Activated CD4-positive, alpha-beta memory T cell treated with anti-CD3 and anti-CD28 coated beads, Interleukin-2, amount 10 ng/mL, durations not matched to agents 7 days and 5 days (primary cell): ENCODE measurements at regions not wholly inside any gene's neighbourhood (a gene's known extent, or its start where the extent isn't known, plus 50 kb on each side); places are given as distances from the start of the nearest gene placed in this dataset.

Experiments used
- CTCF ChIA-PET: fragments of 350-600 bp; sonication (Branson Sonifier 250); formaldehyde crosslinking; loops from one replicate; lab custom pipeline; 2021; ENCODE audit warnings: antibody characterized with exemption, inconsistent platforms; lab: Charles Lee
- POLR2A ChIA-PET: fragments of 350-600 bp; sonication (Branson Sonifier 250); formaldehyde crosslinking; loops from one replicate; lab custom pipeline; 2021; ENCODE audit warnings: antibody characterized with exemption; lab: Charles Lee
- DNase-seq: peaks from one replicate; pipeline ENCODE4 v3.0.0-alpha.2; 2020
- H3K27ac Mint-ChIP-seq: one replicate; pipeline ENCODE4 v1.8.0; 2021; ENCODE audit warnings: mild to moderate bottlenecking, mixed read lengths
- H3K27me3 Mint-ChIP-seq: one replicate; pipeline ENCODE4 v1.8.0; 2021; ENCODE audit warnings: mixed read lengths
- H3K36me3 Mint-ChIP-seq: one replicate; pipeline ENCODE4 v1.8.0; 2021; ENCODE audit warnings: low read depth, mixed read lengths
- H3K4me1 Mint-ChIP-seq: one replicate; pipeline ENCODE4 v1.8.0; 2021; ENCODE audit warnings: mixed read lengths
- H3K4me3 Mint-ChIP-seq: one replicate; pipeline ENCODE4 v1.8.0; 2021; ENCODE audit warnings: mild to moderate bottlenecking, mixed read lengths
- H3K9me3 Mint-ChIP-seq: one replicate; pipeline ENCODE4 v1.8.0; 2021; ENCODE audit warnings: mixed read lengths

DNA sequence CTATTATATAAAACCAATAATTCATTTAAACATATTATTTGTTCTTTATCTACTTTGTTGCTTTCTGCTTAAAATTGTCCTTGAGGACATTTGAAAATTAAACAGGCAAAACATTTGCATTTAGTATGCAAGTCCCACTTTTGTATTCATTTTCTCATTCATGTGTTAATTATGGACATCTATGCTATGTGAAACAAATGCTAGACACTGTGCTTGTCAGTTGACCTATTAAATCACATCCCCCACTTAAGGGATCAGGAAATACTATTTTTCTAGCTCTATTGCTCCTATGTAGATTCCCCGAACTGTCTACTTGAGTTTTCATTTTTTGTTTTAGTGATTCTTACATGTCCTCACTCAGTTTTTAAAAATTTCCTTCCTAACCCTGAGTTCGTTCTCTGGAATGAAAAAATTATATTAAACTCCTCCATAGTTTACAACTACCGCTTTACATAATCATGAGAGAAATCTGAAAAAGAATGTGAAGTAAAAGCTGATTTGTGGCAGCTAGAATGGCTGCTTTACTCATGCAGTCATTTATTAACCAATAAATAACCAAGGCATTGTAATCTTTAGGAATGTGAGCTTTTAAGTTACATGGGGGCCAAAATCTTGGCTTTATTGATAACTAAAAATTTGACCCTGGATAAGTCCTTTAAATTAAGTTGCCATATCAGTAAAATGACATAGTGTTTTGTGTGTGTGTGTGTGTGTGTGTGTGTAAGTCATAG, 188.5 kb downstream of the LIG4 start:
- Mint-ChIP-seq H3K4me3 (no peak overlapping the region), H3K36me3 (no peaks in the 10 kb centered on the region), H3K27ac (no peak overlapping the region), H3K4me1 (no peaks in the 10 kb centered on the region), H3K27me3 (no peaks in the 10 kb centered on the region), H3K9me3 (no peaks in the 10 kb centered on the region)
- ChIA-PET POLR2A (no interaction called here), CTCF (no interaction called here)
- DNase-seq, result no peak

DNA sequence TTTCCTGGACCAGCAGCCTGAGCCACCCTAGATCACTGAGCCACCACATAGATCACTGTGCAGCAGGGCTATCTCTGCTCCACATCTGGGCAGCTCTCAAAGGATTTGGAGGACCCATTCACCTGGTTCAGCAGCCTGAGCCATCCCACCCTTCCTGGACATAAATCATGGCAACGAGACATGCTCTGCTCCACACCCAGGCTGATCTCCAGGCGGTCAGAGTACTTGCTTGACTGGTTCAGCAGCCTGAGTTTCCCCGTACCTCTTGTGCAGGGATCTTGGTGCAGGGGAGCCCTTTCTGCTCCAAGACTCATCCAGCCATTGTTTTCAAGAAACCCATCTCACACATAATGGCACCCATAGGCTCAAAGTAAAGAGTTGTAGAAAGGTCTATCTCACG, 195.3 kb downstream of the LIG4 start:
- no peak for DNase-seq
- no peak overlapping the region for H3K4me3 Mint-ChIP-seq
- ChIA-PET CTCF (no interaction called here), POLR2A (no interaction called here)
- H3K27ac Mint-ChIP-seq, result no peak overlapping the region
- no peaks in the 10 kb centered on the region for H3K36me3 Mint-ChIP-seq
- H3K4me1 Mint-ChIP-seq, result no peaks in the 10 kb centered on the region
- no peaks in the 10 kb centered on the region for H3K27me3 Mint-ChIP-seq
- H3K9me3 Mint-ChIP-seq, result peaks cover 12% of the 10 kb centered on the region

DNA sequence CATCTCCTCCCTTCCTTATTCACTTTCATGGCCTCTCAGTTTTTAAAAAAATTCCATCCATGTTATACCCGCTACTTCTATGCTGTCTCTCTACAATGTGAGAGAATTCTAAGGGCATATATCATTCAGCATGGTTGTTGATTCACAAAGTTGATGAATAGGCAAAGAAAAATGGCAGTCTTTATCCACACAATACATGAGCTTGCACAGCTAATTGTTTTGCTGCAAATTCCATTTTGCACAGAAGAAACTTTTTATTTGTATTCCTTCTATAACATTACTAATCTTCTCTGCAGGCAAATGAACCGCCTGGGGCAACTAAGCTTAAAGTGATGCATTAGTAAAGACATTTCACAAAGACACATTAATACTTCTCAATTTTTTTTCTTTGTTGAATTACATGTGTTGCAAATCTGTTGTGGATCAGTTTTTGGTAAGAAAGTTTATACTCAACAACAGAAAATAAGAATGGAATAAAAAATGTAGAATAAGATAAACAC, 196.9 kb downstream of the LIG4 start:
- no peaks in the 10 kb centered on the region for H3K4me1 Mint-ChIP-seq
- H3K9me3 Mint-ChIP-seq, result peaks cover 15% of the 10 kb centered on the region
- ChIA-PET CTCF (no interaction called here), POLR2A (no interaction called here)
- no peaks in the 10 kb centered on the region for H3K27me3 Mint-ChIP-seq
- H3K27ac Mint-ChIP-seq, result no peak overlapping the region
- DNase-seq, result no peak
- no peaks in the 10 kb centered on the region for H3K36me3 Mint-ChIP-seq
- no peak overlapping the region for H3K4me3 Mint-ChIP-seq

DNA sequence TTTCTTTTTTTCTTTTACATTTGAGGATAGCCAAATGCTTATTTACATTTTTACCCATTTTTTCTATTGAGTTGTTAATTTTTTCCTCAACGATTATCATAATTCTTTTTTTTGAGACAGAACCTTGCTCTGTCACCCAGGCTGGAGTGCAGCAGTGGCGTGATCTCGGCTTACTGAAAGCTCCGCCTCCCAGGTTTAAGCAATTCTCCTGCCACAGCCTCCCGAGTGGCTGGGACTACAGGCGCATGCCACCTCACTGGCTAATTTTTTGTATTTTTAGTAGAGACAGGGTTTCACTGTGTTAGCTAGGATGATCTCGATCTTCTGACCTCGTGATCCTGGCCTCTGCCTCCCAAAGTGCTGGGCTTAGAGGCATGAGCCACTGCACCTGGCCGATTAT, 208.7 kb downstream of the LIG4 start:
- no peaks in the 10 kb centered on the region for H3K36me3 Mint-ChIP-seq
- no peak overlapping the region for H3K27ac Mint-ChIP-seq
- no peak overlapping the region for H3K4me3 Mint-ChIP-seq
- DNase-seq, result no peak
- CTCF ChIA-PET, result no interaction called here
- H3K27me3 Mint-ChIP-seq, result no peaks in the 10 kb centered on the region
- POLR2A ChIA-PET, result no interaction called here
- H3K4me1 Mint-ChIP-seq, result no peaks in the 10 kb centered on the region
- peaks cover 2% of the 10 kb centered on the region for H3K9me3 Mint-ChIP-seq

DNA sequence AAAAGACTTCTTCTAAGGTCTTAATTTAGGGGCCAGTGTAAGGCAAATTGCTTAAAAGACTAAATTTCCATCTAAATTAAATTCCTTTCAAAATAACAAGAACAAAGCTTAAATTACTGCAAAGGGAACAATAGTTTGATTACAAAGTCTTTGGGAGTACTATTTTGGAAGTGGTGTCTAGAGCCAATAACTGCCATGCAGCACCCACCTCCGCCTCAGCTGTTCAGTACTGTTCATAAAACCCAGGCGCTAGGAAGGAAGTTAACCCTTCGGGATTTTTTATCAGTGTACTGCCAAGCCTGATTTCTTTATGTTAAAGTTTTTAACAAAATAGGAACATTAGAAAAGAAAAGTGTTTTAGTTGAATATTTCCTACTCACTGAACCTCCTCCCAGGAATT, 210.1 kb downstream of the LIG4 start:
- ChIA-PET POLR2A (no interaction called here), CTCF (no interaction called here)
- Mint-ChIP-seq H3K27ac (no peak overlapping the region), H3K36me3 (no peaks in the 10 kb centered on the region), H3K4me3 (no peak overlapping the region), H3K4me1 (no peaks in the 10 kb centered on the region), H3K9me3 (peaks cover 5% of the 10 kb centered on the region), H3K27me3 (no peaks in the 10 kb centered on the region)
- no peak for DNase-seq

DNA sequence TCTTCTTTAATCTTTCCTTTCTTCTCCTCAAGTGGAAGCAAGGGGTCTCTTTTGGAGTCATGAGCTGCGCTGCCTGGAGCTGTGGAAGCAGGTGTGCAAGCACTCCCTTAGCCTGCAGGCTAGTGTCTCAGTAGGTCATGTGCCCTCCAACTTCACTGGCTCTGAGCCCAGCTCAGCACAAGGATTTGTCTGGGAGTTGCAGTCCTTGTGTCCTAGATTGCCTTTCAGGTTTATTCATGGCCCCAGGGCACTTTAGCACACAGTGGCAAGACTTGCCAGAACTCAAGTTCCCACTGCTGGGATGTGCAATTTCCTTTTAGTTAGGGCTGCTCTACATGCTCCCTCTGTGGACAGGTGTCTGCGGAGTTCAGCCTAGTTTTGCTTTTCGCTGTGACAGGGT, 211.7 kb downstream of the LIG4 start:
- Mint-ChIP-seq H3K36me3 (no peaks in the 10 kb centered on the region), H3K4me3 (no peak overlapping the region), H3K9me3 (peaks cover 5% of the 10 kb centered on the region), H3K27me3 (no peaks in the 10 kb centered on the region), H3K27ac (no peak overlapping the region), H3K4me1 (no peaks in the 10 kb centered on the region)
- ChIA-PET POLR2A (no interaction called here), CTCF (no interaction called here)
- no peak for DNase-seq

DNA sequence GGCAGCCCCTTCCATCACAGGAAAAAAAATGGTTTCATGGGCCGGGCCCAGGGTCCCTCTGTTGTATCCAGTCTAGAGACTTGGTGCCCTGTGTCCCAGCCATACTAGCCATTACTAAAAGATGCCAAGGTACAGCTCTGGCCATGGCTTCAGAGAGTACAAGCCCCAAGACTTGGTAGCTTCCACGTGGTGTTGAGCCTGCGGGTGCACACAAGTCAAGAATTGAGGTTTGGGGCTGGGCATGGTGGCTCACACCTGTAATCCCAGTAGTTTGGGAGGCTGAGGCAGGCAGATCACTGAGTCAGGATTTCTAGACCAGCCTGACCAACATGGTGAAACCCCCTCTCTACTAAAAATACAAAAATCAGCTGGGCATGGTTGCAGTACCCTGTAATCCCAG, 214.3 kb downstream of the LIG4 start:
- Mint-ChIP-seq H3K27me3 (no peaks in the 10 kb centered on the region), H3K36me3 (no peaks in the 10 kb centered on the region), H3K9me3 (peaks cover 5% of the 10 kb centered on the region), H3K4me1 (no peaks in the 10 kb centered on the region), H3K27ac (no peak overlapping the region), H3K4me3 (no peak overlapping the region)
- no peak for DNase-seq
- CTCF ChIA-PET, result no interaction called here
- POLR2A ChIA-PET, result no interaction called here

DNA sequence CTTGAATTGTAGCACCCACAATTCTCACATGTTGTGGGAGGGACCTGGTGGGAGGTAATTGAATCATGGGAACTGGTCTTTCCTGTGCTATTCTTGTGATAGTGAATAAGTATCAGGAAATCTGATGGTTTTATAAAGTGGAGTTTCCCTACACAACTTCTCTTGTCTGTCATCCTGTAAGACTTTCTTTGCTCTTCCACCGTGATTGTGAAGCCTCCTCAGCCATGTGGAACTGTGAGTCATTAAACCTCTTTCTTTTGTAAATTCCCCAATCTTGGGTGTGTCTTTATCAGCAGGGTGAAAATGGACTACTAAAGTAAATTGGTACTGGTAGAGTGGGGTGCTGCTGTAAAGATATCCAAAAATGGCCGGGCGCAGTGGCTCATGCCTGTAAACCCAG, 215.6 kb downstream of the LIG4 start:
- Mint-ChIP-seq H3K27me3 (no peaks in the 10 kb centered on the region), H3K36me3 (no peaks in the 10 kb centered on the region), H3K4me1 (no peaks in the 10 kb centered on the region), H3K4me3 (no peak overlapping the region), H3K27ac (no peak overlapping the region), H3K9me3 (peaks cover 5% of the 10 kb centered on the region)
- CTCF ChIA-PET, result no interaction called here
- POLR2A ChIA-PET, result no interaction called here
- no peak for DNase-seq

DNA sequence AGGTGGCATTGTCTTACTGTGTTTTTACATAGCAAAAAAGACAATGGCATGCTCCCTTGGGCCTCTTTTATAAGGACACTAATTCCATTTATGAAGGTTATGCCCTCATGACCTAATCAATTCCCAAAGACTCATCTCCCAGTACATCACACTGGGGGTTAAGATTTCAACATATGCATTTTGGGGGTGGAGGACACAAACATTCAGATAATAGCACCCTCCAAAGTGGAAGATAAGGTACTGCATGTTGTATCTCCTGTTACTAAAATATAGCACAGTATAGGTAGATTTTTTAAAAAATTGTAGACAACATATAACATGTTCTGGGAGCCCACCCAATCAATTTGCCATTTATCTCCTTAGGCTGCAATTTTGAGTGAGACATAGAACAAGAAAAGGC, 221.2 kb downstream of the LIG4 start:
- Mint-ChIP-seq H3K4me1 (no peaks in the 10 kb centered on the region), H3K27ac (no peak overlapping the region), H3K27me3 (no peaks in the 10 kb centered on the region), H3K4me3 (no peak overlapping the region), H3K36me3 (no peaks in the 10 kb centered on the region), H3K9me3 (no peaks in the 10 kb centered on the region)
- ChIA-PET POLR2A (no interaction called here), CTCF (no interaction called here)
- no peak for DNase-seq

DNA sequence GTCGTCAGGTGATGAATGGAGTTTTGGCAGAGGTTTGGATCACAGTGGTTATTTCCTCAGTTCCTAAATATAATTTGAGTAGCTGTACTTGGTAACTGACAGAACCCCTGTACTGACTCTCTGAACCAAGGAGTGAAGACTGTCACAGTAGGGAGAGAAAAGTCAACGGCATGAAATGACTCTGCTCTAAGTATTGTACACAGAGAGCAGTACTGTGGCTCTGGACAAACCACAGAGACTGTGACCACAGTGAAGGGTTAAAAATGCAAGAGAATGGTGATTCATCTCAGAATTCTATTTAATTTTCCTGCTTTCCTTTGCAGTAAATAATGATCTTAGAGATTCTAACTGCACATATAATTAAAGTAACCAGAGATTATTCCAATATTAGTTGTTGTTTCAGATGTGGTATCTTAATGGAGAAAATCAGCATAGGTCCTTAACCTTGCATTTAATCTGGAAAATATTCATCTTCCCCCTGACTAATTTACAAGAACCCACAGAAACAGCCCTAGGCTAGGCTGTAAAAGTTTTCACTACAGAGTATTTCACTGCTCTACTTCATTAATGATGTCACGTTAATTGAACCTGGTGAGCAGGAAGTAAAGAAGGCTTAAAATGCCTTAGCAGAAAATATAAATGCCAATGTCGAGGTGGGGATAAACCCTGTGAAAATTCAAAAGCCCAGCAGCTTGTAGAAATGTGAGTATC, 221.9 kb downstream of the LIG4 start:
- no peak for DNase-seq

DNA sequence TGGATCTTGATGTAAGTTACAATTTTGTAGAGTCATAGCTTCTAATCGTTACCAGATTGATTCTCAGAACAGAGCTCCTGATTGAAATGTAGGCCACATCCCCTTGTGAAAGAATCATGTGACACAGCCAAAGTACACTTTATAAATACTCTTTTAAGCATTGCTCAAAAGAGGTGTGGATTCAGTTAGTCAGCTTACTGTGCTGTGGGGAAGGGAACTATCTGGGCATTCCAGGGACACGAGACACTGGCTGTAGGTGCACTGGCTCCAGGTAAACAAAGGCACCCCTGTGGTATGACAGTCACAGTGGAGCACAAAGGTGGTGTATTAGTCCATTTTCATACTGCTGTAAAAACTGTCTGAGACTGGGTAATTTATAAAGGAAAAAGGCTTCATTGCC, 222.8 kb downstream of the LIG4 start:
- Mint-ChIP-seq H3K27me3 (no peaks in the 10 kb centered on the region), H3K4me1 (no peaks in the 10 kb centered on the region), H3K4me3 (no peak overlapping the region), H3K9me3 (no peaks in the 10 kb centered on the region), H3K27ac (no peak overlapping the region), H3K36me3 (no peaks in the 10 kb centered on the region)
- ChIA-PET POLR2A (no interaction called here), CTCF (no interaction called here)
- no peak for DNase-seq

More for the DNA sequence above, 221.9 kb downstream of the LIG4 start:
- H3K36me3 Mint-ChIP-seq, result no peaks in the 10 kb centered on the region
- no peaks in the 10 kb centered on the region for H3K27me3 Mint-ChIP-seq
- H3K27ac Mint-ChIP-seq, result no peak overlapping the region
- H3K4me3 Mint-ChIP-seq, result no peak overlapping the region
- POLR2A ChIA-PET, result no interaction called here
- H3K4me1 Mint-ChIP-seq, result no peaks in the 10 kb centered on the region
- CTCF ChIA-PET, result no interaction called here
- no peaks in the 10 kb centered on the region for H3K9me3 Mint-ChIP-seq

DNA sequence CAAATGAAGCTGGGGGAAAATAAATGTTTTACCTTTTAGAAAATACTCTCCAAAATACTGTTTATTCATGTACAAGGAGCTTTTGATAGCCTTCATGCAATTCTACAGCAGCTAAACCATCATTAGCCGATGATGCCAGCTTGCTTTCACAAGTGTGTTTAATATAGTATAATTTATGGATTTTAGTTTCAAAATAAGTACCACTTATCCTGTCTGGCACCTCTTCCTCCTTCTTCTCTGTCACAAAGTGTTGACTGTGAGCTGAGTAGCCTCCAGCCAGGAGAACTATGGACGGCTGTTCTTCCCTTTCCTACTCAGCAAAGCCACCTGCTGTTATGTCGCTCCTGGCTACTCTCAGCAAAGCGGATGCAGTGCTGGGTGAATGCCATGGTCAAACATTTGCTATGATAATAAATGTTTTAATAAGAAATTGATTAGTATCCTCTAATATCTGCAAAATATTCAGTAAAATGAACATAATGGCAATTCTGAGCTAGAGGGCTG, 238.2 kb downstream of the LIG4 start:
- no peak overlapping the region for H3K4me3 Mint-ChIP-seq
- POLR2A ChIA-PET, result no interaction called here
- H3K4me1 Mint-ChIP-seq, result no peaks in the 10 kb centered on the region
- H3K27ac Mint-ChIP-seq, result no peak overlapping the region
- no peaks in the 10 kb centered on the region for H3K9me3 Mint-ChIP-seq
- H3K27me3 Mint-ChIP-seq, result no peaks in the 10 kb centered on the region
- DNase-seq, result no peak
- no peaks in the 10 kb centered on the region for H3K36me3 Mint-ChIP-seq
- CTCF ChIA-PET, result no interaction called here

DNA sequence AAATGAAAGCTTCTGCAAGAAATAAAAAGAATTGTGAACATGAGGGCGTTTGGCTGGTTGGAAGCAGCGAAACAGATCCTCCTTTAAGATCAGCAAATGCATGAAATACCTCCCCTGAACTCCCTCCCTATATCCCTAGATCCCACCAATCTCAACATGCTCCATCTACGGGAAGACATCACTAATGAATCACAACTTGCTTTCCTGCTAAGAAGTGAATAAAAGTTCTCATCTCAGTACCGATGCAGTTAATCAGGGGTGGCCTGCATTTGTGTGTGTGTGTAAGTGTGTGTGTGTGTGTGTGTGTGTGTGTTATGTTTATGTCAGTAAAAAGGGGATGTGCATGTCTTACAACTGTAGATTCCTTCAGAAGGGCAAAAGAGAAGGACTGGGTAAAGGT, 238.7 kb downstream of the LIG4 start:
- CTCF ChIA-PET, result no interaction called here
- no peak for DNase-seq
- Mint-ChIP-seq H3K36me3 (no peaks in the 10 kb centered on the region), H3K27me3 (no peaks in the 10 kb centered on the region), H3K4me1 (no peaks in the 10 kb centered on the region), H3K27ac (no peak overlapping the region), H3K9me3 (no peaks in the 10 kb centered on the region), H3K4me3 (no peak overlapping the region)
- POLR2A ChIA-PET, result no interaction called here

DNA sequence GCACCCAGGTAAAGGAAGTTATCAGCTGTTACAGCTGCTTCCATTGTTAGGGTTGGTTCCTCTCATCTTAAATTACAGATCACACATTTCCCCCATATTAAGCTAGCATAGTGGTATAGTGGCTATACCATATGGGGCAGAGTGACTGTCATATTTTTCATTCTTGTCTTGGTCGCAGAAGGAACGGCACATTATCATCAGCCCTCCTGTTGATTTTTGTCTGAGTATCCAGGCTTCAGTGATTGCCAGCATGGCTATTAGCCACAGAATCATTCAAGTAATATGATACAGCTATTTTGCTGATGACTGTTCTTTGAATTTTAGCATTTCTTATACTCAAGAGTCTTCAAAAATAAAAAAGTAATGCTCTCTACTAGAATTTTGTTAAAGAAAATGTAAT, 240.9 kb downstream of the LIG4 start:
- no peaks in the 10 kb centered on the region for H3K36me3 Mint-ChIP-seq
- no peaks in the 10 kb centered on the region for H3K27me3 Mint-ChIP-seq
- no peaks in the 10 kb centered on the region for H3K9me3 Mint-ChIP-seq

More for the DNA sequence above, 240.9 kb downstream of the LIG4 start:
- POLR2A ChIA-PET, result interaction anchor here (0.6 kb wide), 1 partner anchor 1304 kb away, joined by 3 read pairs; no protein-coding TSS in a partner anchor
- CTCF ChIA-PET, result no interaction called here
- no peak overlapping the region for H3K4me3 Mint-ChIP-seq
- DNase-seq, result no peak
- no peak overlapping the region for H3K27ac Mint-ChIP-seq
- H3K4me1 Mint-ChIP-seq, result no peaks in the 10 kb centered on the region
